ENCODE measurements at regions not wholly inside any gene's neighbourhood (a gene's known extent, or its start where the extent isn't known, plus 50 kb on each side); places are given as distances from the start of the nearest gene placed in this dataset.
"Not testable (repeated sequence)": the region's sequence is repeated elsewhere in the genome, so short reads cannot be mapped to it uniquely, and the experiment has no call there.

DNA sequence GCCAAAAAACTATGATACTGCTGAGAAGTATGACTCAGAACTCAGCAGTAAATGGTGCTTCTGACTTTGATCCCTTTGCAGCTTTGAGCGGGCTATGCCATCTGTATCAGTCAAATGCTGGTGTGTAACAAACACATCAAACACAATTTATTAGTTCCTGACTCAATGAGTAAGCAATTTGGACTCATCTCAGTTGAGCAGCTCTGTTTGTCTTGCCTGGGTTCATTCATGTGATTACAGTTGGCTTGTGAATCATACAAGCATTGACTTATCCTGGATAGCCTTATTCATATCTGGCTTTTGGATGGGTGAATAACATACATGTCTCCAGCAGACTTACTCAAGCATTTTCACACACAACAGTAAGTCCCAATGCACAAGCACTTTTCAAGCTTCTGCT, 858.8 kb downstream of the METTL15 start:
- no peak for DNase-seq

DNA sequence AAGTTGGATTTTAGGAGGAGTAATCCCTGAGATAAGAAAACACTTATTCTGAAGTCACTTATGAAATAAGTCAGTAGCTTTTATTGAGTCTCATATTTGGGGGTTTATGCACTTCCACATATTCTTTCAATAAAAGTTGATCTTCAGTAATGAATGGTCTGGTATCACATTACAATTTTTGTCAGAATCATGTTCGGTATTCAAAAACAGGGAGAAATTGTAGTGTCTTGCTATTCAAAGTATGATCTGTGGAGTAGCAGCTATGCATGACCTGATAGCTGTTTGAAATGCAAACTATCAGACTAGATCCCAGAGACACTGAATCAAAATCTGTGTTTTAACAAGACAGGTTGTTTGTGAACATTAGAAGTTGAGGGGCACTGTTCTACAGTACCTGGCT, 857.6 kb downstream of the METTL15 start:
- no peak for DNase-seq

DNA sequence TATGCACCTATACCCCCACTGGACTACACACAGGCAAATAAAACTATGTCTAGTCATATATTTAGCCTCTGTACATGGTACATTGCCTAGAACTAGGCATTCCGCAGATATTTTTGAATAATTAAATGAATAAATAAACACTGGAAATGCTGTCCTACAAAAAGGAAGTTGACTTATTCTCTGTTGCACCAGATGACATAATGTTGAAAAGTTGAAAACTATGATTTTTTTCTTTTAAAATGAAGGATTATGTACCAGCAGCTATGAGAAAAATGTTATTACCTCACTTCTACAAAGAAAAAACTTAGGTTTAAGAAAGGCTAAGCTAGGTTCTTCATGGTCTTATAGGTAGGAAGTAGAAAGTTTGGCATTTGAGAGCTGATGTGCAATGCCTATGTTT, 856.6 kb downstream of the METTL15 start:
- no peak for DNase-seq

DNA sequence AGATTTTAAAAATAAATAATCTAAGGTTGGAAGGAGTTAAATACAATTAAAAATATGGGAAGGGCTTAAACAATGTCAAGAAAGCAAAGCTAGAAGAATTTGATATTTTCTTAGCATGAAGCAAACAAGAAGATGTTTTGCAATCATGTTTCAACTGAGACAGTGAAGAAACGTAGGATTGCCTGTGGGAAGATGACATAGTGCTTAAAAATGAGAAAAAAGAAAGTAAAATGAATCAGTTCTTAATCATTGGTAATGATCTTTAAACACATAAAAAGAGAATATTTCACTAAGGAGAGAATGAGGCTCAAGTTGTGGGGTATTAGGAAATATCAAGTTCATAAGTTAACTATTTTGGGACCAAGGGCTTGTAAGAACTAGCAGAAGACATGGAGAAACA, 855.0 kb downstream of the METTL15 start:
- DNase-seq, result no peak

DNA sequence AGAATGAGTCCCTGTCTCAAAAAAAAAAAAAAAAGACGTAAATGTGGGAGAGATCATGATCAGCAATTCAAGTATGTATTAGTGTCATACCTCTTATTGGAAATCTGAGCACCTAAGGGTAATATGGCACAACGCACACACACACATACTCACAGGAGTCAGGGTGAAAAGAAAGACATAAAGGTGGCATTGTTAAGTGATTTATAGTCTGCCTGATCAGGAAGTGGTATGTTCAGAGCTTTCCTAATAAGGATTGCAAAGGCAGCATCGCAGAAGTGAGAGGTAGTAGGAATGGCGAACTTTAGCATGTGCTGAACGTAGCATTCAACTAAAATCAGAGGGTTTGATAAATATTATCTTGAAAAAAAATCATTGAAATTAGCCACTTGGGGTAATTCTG, 854.3 kb downstream of the METTL15 start:
- no peak for DNase-seq

DNA sequence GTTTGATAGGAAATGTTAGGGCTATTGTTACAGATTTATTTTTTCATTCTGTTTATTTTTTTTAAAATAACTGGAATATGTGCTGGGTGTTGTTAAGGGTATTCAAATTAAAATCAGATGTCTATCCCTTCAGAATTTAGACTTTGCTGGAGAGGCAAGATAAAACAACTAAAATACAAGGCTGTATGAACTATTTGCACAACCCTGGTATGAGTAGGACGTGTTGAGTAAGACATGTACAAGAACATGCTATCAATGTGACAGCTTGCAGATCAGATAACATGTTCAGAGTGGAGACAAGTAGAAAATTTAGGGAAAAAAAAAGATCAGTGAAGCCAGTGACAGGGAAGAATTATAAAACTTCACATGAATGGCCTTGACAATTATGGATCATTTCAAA, 853.5 kb downstream of the METTL15 start:
- no peak for DNase-seq

GRCh38 chr11:28956446-28956845, 848.3 kb downstream of the METTL15 start:
- DNase-seq, result no peak

GRCh38 chr11:28951191-28951590, 843.0 kb downstream of the METTL15 start:
- peak; percentile 33 for DNase-seq

- DNase-seq, result no peak
These were observed 831.2 kb downstream of the METTL15 start for GRCh38 chr11:28939381-28939780.

- DNase-seq, result no peak
These were observed 829.9 kb downstream of the METTL15 start for GRCh38 chr11:28938091-28938490.

DNA sequence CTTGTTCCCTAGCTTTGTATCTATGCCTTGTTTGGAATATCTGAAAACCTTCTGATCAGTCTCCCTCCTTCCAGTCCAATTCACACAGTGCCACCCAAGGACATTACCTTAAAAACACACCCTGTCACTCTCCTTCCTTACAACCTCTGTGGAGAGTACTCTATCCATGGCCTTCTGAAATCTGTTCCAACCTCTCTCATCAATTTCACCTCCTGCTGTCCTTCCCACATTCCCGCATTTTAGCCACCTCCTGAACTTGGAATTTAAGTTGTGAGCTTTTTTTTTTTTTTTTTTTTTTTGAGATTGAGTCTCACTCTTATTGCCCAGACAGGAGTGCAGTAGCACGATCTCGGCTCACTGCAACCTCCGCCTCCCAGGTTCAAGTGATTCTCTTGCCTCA, 824.8 kb downstream of the METTL15 start:
- no peak for DNase-seq

GRCh38 chr11:28924004-28924403, 815.8 kb downstream of the METTL15 start:
- no peak for DNase-seq

DNA sequence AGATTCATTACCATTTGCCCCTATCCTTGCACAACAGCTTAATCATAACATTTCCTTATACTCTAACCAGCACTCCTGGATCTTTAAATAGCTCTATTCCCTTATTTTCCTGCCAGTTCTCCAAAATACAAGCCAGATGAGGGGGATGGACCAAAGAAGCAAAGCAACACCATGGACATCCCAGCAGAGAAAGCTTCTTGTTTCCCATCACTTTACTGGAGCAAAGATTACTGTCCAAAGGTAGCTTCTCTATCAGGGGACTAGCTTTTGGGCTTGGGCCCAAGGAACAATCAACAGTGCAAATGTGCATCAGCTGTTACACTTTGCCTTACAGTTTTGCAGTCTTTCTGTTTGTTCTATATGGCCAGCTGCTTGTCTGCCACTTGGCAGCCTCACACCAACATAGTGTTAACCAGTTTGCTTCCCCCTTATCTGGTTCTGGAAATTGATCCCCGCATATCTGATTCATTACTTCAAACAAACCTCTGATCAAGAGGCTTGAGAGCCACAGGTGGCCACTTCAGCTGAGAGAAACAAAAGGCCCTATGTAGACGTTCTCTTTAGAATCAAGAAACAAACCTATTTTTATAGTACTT, 814.3 kb downstream of the METTL15 start:
- DNase-seq, result no peak

DNA sequence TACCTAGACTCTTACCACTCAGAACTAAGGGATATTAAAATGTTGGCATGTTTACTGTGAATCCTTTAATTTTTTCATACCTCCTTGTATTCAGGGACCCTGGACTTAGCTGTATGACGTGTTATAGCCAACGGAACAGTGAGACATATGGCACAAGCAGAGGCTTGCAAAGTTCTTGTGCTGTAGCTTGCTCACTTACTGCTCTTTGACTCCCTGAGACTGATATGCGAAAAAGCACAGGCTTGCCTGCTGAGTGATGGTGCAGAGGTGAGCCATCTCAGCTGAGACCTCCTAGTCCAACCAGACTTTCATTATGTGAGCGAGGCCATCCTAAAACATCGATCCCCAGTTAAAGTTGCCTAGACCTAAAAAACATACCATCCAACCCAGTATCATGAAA, 811.0 kb downstream of the METTL15 start:
- no peak for DNase-seq

DNA sequence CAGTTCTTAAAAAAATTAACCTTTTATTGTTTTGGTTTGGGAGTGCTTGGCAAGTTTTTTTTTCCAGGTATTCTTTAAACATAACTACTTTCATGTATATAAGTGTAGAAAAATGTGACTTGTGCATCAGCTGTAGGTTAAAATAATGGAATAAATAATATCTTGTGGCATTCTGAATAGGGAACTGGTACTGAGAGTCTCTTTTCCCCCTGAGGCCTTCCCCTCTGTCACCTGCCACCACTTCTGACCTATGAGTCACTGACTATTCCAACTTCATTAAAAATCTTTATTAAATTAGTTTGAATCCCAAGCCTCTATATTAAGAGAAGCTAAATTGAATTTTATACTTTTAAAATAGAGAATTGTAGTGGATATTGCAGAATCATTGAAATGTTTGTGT, 805.7 kb downstream of the METTL15 start:
- DNase-seq, result no peak

GRCh38 chr11:28911829-28912228, 803.6 kb downstream of the METTL15 start:
- DNase-seq, result peak; percentile 46

GRCh38 chr11:28910926-28911325, 802.7 kb downstream of the METTL15 start:
- DNase-seq, result no peak

DNA sequence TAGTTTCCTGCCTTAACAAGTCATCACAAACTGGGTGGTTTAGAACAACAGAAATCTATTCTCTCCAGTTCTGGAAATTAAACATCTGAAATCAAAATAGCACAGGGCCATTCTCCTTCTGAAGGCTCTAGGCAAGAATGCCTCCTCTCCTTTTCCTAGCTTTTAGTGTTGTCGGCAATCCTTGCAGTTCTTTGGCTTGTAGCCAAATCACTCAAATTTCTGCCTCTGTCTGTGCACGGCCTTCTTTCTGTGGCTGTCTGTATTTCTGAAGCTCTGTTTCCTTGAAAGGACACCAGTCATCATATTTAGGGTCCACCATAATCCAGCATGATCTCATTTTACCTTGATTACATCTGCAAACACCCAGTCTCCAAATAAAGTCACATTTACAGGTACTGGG, 795.5 kb downstream of the METTL15 start:
- DNase-seq, result peak; percentile 35

DNA sequence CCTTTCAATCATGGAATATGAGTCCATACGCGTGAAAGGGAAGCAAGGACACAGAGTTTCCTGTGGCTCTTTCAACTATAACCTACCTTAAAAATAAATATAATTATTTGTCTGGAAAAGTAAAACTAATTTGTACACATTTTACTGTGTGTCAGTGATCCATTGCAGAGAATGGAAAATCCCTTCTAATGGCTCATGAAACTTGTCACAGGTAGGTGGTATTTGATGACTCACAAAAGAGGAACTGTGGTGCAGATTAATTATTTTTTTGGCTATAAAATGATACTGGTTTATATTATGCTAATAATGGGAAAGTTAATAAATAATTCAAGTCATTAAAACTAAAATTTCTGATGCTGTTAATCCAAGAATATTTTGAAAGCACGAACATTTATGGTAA, 792.2 kb downstream of the METTL15 start:
- no peak for DNase-seq

DNA sequence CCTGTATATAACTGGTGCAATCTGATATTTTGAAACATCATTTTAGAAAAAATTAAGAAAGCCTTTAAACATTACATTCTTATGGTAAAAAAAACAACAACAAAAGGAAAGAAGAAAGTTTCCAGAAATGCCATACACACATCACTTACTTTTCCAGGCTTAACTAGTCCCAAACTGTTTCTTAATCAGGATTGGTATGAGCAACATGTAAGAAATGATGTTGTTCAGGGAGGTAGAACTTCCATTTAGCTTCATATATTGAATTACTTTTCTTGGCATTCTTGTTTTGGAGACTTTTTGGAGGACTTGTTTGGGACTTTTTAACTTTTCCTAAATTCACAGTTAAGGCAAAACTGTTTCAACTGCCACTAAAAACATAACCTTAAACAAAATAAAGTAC, 791.5 kb downstream of the METTL15 start:
- DNase-seq, result no peak

DNA sequence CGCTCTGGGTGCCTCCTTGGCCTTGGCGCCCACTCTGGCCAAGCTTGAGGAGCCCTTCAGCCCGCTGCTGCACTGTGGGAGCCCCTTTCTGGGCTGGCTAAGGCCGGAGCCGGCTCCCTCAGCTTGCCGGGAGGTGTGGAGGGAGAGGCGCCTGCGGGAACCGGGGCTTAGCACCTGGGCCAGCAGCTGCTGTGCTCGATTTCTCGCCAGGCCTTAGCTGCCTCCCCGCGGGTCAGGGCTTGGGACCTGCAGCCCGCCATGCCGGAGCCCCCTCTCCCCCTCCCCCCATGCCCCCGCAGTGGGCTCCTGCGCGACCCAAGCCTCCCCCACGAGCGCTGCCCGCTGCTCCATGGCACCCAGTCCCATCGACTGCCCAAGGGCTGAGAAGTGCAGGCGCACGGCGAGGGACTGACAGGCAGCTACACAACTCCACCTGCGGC, 782.4 kb downstream of the METTL15 start:
- DNase-seq, result not testable (repeated sequence)

- DNase-seq, result peak; percentile 9
These were observed 779.5 kb downstream of the METTL15 start for GRCh38 chr11:28887681-28888080.

DNA sequence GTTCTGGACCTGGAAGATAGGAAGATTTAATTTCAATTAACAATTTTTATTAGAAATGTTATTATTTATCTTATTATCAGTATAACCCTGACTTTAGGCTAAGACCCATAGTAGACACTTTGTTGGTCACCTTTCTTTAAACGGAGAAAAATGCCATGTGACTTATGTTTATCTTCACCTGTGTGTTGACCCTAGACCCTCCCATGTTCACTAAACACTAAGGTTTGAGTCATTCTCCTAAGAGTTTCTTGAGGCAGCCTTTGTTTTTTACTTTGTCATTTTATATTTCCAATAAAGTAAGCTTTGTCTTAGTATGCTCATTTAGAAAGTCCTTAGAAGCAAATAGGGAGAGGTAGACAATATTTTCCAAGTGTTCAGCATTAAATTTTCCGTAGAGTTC, 771.7 kb downstream of the METTL15 start:
- no peak for DNase-seq

GRCh38 chr11:28878025-28878424, 769.8 kb downstream of the METTL15 start:
- no peak for DNase-seq

DNA sequence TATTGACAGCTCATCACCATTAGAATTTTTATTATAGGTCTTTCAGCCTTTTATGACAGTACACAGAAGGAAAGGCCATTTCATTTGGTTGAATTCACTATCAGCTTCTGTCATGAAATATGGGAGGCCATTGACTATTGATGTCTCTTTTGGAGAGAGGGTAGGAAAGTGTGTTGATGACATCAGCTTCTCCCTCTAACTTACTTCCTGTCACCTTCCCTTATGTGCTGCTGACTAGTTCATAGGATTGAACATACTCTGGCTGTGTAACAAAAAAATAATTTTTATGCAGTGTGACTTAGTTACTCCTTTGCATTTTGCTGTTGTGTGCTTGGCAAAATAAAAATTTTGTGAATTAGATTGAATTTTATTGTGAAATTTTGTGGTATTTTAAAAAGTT, 769.2 kb downstream of the METTL15 start:
- DNase-seq, result no peak

DNA sequence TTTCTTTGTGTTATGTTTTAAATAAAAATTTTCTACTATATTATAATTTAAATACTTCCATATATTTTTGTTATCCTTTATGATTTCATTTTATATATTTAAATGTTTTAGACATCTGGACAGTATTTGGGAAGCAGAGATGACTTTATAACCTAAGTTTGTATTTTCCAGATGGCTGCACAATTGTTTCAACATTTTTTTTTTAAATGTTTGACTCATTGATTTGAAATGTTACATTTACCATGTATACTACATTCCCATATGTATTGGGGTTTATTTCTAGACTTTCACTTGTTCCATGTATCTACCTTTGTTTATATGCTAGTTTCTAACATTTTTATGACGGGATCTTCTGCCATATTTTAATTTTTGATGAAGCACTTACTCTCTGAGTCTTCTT, 766.5 kb downstream of the METTL15 start:
- no peak for DNase-seq
